T47D (cell line): ENCODE measurements at regions not wholly inside any gene's neighbourhood (a gene's known extent, or its start where the extent isn't known, plus 50 kb on each side); places are given as distances from the start of the nearest gene placed in this dataset.
A peak's percentile ranks its signal among the peaks of the same experiment; 100 is the strongest.

Experiments used
- DNase-seq, 2 experiments: peaks; one replicate each; pipeline versions ENCODE4 v3.0.0 to v3.0.0-alpha.2; 2011 to 2012; ENCODE audit warnings: low read depth in 1 of 2, low spot score in 1 of 2
- JUND ChIP-seq: IDR thresholded peaks from 2 replicates; pipeline ENCODE4 v1.6.1; 2012; ENCODE audit warnings: low read depth
- in situ Hi-C: cut with HindIII; loops from 2 replicates; pipeline ENCODE4 v1.10.0; 2016; ENCODE audit warnings: low sequenced_read_pairs, low pct_unique_long_range_greater_than_20kb

- TF ChIP-seq JUND: no peak
- no peak for DNase-seq
- in situ Hi-C loops: no loop called here
These were observed 127.8 kb upstream of the IGSF21 start for GRCh38 chr1:17979815-17980214.

GRCh38 chr1:17982197-17982596 lies 125.4 kb upstream of the IGSF21 start:
- in situ Hi-C loops: no loop called here
- TF ChIP-seq JUND: no peak
- DNase-seq: no peak

GRCh38 chr1:17984583-17984982 lies 123.0 kb upstream of the IGSF21 start:
- TF ChIP-seq JUND: no peak
- in situ Hi-C loops: no loop called here
- peak in 1 of 2 experiments; percentile 51 for DNase-seq

GRCh38 chr1:17986156-17986555 lies 121.4 kb upstream of the IGSF21 start:
- DNase-seq: no peak
- in situ Hi-C loops: no loop called here
- TF ChIP-seq JUND: no peak

GRCh38 chr1:17990401-17990800 lies 117.2 kb upstream of the IGSF21 start:
- in situ Hi-C loops: no loop called here
- no peak for TF ChIP-seq JUND
- no peak for DNase-seq

GRCh38 chr1:17991996-17992395 lies 115.6 kb upstream of the IGSF21 start:
- no peak for TF ChIP-seq JUND
- DNase-seq: no peak
- in situ Hi-C loops: no loop called here

- in situ Hi-C loops: no loop called here
- no peak for DNase-seq
- TF ChIP-seq JUND: no peak
These were observed 114.8 kb upstream of the IGSF21 start for GRCh38 chr1:17992800-17993199.

- no peak for DNase-seq
- in situ Hi-C loops: no loop called here
- TF ChIP-seq JUND: no peak
These were observed 113.6 kb upstream of the IGSF21 start for GRCh38 chr1:17994046-17994445.

- no peak for DNase-seq
- in situ Hi-C loops: no loop called here
- TF ChIP-seq JUND: no peak
These were observed 112.1 kb upstream of the IGSF21 start for GRCh38 chr1:17995480-17995879.

- no peak for DNase-seq
These were observed 108.7 kb upstream of the IGSF21 start for GRCh38 chr1:17998889-17999288.

GRCh38 chr1:17999884-18000283 lies 107.7 kb upstream of the IGSF21 start:
- DNase-seq: no peak
- TF ChIP-seq JUND: no peak
- in situ Hi-C loops: no loop called here

More at GRCh38 chr1:17998889-17999288, 108.7 kb upstream of the IGSF21 start:
- in situ Hi-C loops: no loop called here
- no peak for TF ChIP-seq JUND

GRCh38 chr1:18001725-18002124 lies 105.9 kb upstream of the IGSF21 start:
- in situ Hi-C loops: no loop called here
- DNase-seq: no peak
- TF ChIP-seq JUND: no peak

GRCh38 chr1:18004278-18004677 lies 103.3 kb upstream of the IGSF21 start:
- in situ Hi-C loops: no loop called here
- no peak for TF ChIP-seq JUND
- no peak for DNase-seq

GRCh38 chr1:18005238-18005637 lies 102.4 kb upstream of the IGSF21 start:
- in situ Hi-C loops: no loop called here
- TF ChIP-seq JUND: no peak
- no peak for DNase-seq
